MCF 10A (cell line): ENCODE measurements at regions not wholly inside any gene's neighbourhood (a gene's known extent, or its start where the extent isn't known, plus 50 kb on each side); places are given as distances from the start of the nearest gene placed in this dataset.

Experiments
- BruUV-seq: library from RNA; stranded (reverse); fragments of 400-500 nt; replicated peaks from 2 replicates; lab custom pipeline; 2021; lab: Mats Ljungman, UMichigan
- CTCF ChIA-PET: fragments of 300-600 bp; sonication (Branson Sonifier 250); formaldehyde crosslinking; extraction: SDS; loops from one replicate; lab custom pipeline; 2021; ENCODE audit warnings: antibody characterized with exemption, inconsistent platforms; lab: Yijun Ruan, JAX
- POLR2A ChIA-PET: fragments of 300-600, 350-650 bp; sonication (Branson Sonifier 250); formaldehyde crosslinking; extraction: SDS; loops from one replicate; lab custom pipeline; 2020; ENCODE audit warnings: antibody characterized with exemption, inconsistent platforms; lab: Yijun Ruan, JAX
- DNase-seq: peaks from one replicate; pipeline ENCODE4 v3.0.0-alpha.2; 2018; ENCODE audit not compliant: unreplicated experiment
- H3K27ac Mint-ChIP-seq: one replicate; pipeline ENCODE4 v1.8.0; 2022; ENCODE audit warnings: mild to moderate bottlenecking, low read depth, mixed read lengths; ENCODE audit not compliant: unreplicated experiment
- H3K27me3 Mint-ChIP-seq: one replicate; pipeline ENCODE4 v1.8.0; 2022; ENCODE audit warnings: mixed read lengths; ENCODE audit not compliant: insufficient read depth, unreplicated experiment
- H3K36me3 Mint-ChIP-seq: one replicate; pipeline ENCODE4 v1.8.0; 2022; ENCODE audit warnings: mild to moderate bottlenecking, moderate library complexity, mixed read lengths; ENCODE audit not compliant: insufficient read depth, unreplicated experiment
- H3K4me1 Mint-ChIP-seq: one replicate; pipeline ENCODE4 v1.8.0; 2022; ENCODE audit warnings: mixed read lengths; ENCODE audit not compliant: insufficient read depth, unreplicated experiment
- H3K4me3 Mint-ChIP-seq: one replicate; pipeline ENCODE4 v1.8.0; 2022; ENCODE audit warnings: mild to moderate bottlenecking, moderate library complexity, mixed read lengths; ENCODE audit not compliant: unreplicated experiment
- H3K9me3 Mint-ChIP-seq: one replicate; pipeline ENCODE4 v1.8.0; 2022; ENCODE audit warnings: mixed read lengths; ENCODE audit not compliant: unreplicated experiment
- intact Hi-C: fragments of 100-400 bp; cut with micrococcal nuclease; formaldehyde crosslinking; loops from 2 replicates; pipeline ENCODE4 v1.14.1; 2022
- TF ChIP-seq, protein P1 (sequence below): fragments of 200-600 bp; IDR thresholded peaks from one replicate; pipeline ENCODE4 v1.8.0; 2022; ENCODE audit warnings: antibody characterized with exemption, mild to moderate bottlenecking; ENCODE audit not compliant: unreplicated experiment

- no peaks in the 10 kb centered on the region for H3K4me1 Mint-ChIP-seq
- intact Hi-C loops: no loop called here
- POLR2A ChIA-PET: no interaction called here
- no peak for DNase-seq
- no peaks in the 10 kb centered on the region for H3K36me3 Mint-ChIP-seq
- H3K27ac Mint-ChIP-seq: no peak overlapping the region
- TF ChIP-seq, protein P1, sequence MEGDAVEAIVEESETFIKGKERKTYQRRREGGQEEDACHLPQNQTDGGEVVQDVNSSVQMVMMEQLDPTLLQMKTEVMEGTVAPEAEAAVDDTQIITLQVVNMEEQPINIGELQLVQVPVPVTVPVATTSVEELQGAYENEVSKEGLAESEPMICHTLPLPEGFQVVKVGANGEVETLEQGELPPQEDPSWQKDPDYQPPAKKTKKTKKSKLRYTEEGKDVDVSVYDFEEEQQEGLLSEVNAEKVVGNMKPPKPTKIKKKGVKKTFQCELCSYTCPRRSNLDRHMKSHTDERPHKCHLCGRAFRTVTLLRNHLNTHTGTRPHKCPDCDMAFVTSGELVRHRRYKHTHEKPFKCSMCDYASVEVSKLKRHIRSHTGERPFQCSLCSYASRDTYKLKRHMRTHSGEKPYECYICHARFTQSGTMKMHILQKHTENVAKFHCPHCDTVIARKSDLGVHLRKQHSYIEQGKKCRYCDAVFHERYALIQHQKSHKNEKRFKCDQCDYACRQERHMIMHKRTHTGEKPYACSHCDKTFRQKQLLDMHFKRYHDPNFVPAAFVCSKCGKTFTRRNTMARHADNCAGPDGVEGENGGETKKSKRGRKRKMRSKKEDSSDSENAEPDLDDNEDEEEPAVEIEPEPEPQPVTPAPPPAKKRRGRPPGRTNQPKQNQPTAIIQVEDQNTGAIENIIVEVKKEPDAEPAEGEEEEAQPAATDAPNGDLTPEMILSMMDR: no peak
- H3K9me3 Mint-ChIP-seq: peaks cover 25% of the 10 kb centered on the region
- H3K4me3 Mint-ChIP-seq: no peak overlapping the region
- H3K27me3 Mint-ChIP-seq: no peaks in the 10 kb centered on the region
- no TSS peak for BruUV-seq
- CTCF ChIA-PET: interaction anchor here (1.5 kb wide), 1 partner anchor 20 kb away, joined by 3 read pairs; no protein-coding TSS in a partner anchor
Measured at GRCh38 chr11:71323876-71324526, 71.6 kb upstream of the SHANK2 start.

DNA sequence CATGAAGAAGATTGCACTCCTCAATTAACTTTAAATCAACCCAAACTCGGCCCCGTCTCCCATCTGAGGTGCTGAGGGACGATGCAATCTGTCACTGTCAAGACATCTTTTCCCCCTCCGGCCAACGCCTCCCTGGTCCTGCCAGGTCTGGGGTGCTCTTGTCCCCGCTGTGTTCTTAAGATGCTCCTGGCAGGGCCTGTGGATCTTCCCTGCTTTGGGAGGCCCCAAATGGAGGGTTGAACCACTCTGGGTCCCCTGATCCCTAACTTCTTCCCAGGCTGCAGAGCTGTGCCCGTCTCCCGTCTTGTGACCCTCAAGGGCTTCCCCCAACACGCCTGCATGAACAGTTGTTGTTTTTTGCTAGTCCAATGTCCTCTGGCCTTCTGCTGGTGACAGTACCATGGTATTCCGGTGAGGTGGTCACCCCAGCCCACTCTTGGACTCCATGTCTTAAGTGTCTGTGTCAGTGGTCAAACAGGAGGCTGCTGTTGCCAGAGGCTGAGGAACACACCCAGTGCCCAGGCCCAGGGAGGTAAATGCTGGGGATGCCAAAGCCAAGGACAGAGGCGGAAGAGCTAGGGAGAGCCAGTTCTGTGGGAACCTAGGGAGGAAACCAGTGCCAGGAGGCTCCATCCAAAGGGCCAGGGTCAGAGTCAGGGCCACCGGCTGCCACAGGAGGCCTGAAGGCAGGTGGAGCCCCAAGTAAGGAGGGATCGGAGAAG lies 70.6 kb upstream of the SHANK2 start:
- BruUV-seq: no TSS peak
- intact Hi-C loops: no loop called here
- ChIA-PET POLR2A (no interaction called here), CTCF (interaction anchor here (1.5 kb wide), 1 partner anchor 21 kb away, joined by 3 read pairs; no protein-coding TSS in a partner anchor)
- Mint-ChIP-seq H3K4me3 (no peak overlapping the region), H3K4me1 (no peaks in the 10 kb centered on the region), H3K27ac (no peak overlapping the region), H3K9me3 (peaks cover 31% of the 10 kb centered on the region), H3K36me3 (no peaks in the 10 kb centered on the region), H3K27me3 (no peaks in the 10 kb centered on the region)
- TF ChIP-seq, protein P1: no peak
- DNase-seq: no peak

GRCh38 chr11:71322192-71322735 lies 69.9 kb upstream of the SHANK2 start:
- Mint-ChIP-seq H3K9me3 (peaks cover 38% of the 10 kb centered on the region), H3K4me3 (no peak overlapping the region), H3K27ac (no peak overlapping the region), H3K27me3 (no peaks in the 10 kb centered on the region), H3K36me3 (no peaks in the 10 kb centered on the region), H3K4me1 (no peaks in the 10 kb centered on the region)
- TF ChIP-seq, protein P1: no peak
- no TSS peak for BruUV-seq
- intact Hi-C loops: no loop called here
- ChIA-PET POLR2A (no interaction called here), CTCF (no interaction called here)
- no peak for DNase-seq

GRCh38 chr11:71321433-71322191 lies 69.2 kb upstream of the SHANK2 start:
- intact Hi-C loops: no loop called here
- TF ChIP-seq, protein P1: no peak
- no peaks in the 10 kb centered on the region for H3K36me3 Mint-ChIP-seq
- DNase-seq: no peak
- H3K27ac Mint-ChIP-seq: no peak overlapping the region
- ChIA-PET CTCF (no interaction called here), POLR2A (no interaction called here)
- no peak overlapping the region for H3K4me3 Mint-ChIP-seq
- H3K4me1 Mint-ChIP-seq: no peaks in the 10 kb centered on the region
- no peaks in the 10 kb centered on the region for H3K27me3 Mint-ChIP-seq
- H3K9me3 Mint-ChIP-seq: peaks cover 38% of the 10 kb centered on the region
- BruUV-seq: no TSS peak
